ENCODE measurements at regions not wholly inside any gene's neighbourhood (a gene's known extent, or its start where the extent isn't known, plus 50 kb on each side); places are given as distances from the start of the nearest gene placed in this dataset.

DNA sequence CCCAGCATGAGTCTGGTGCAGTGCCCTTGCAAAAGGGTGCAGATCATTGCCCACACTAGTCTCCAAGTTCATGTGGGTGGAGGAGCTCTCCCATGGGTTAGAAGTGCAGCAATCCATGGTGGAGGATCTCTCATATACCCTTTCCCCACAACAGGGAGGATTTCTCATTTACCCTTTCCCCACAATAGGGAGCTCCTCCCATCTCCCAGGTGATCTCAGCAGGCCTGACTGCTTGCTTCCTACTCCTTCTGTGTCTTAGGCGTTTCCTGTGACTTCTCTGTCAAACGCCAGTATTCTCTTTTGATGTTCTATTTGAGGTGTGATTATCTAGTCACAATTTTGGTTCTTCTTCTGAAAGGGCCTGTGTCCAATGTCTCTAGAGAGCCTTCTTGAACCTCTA lies 133.8 kb upstream of the RFX3 start:
- no peak overlapping the region for H3K4ac ChIP-seq (ENCODE audit: low read depth, low read length)
- no peaks in the 10 kb centered on the region for H3K9me3 ChIP-seq (ENCODE audit: control insufficient read depth, low read depth, low read length)
- TF ChIP-seq, protein P1, sequence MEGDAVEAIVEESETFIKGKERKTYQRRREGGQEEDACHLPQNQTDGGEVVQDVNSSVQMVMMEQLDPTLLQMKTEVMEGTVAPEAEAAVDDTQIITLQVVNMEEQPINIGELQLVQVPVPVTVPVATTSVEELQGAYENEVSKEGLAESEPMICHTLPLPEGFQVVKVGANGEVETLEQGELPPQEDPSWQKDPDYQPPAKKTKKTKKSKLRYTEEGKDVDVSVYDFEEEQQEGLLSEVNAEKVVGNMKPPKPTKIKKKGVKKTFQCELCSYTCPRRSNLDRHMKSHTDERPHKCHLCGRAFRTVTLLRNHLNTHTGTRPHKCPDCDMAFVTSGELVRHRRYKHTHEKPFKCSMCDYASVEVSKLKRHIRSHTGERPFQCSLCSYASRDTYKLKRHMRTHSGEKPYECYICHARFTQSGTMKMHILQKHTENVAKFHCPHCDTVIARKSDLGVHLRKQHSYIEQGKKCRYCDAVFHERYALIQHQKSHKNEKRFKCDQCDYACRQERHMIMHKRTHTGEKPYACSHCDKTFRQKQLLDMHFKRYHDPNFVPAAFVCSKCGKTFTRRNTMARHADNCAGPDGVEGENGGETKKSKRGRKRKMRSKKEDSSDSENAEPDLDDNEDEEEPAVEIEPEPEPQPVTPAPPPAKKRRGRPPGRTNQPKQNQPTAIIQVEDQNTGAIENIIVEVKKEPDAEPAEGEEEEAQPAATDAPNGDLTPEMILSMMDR (conservative IDR thresholded peaks at IDR 0.05): no peak
- H3K9ac ChIP-seq (ENCODE audit: extremely low read depth, insufficient read length, low read length): no peak overlapping the region
- H3K4me1 ChIP-seq (ENCODE audit: insufficient read depth, low read length): no peaks in the 10 kb centered on the region; the same call in 1 of the 2 replicates
- H2BK5ac ChIP-seq (ENCODE audit: insufficient read length, low read length): no peak overlapping the region
- H2BK12ac ChIP-seq (ENCODE audit: insufficient read length, low read depth, low read length): no peak overlapping the region
- H2AFZ ChIP-seq (ENCODE audit: low read length): no peak overlapping the region
- H3K79me1 ChIP-seq (ENCODE audit: insufficient read depth, low read depth, low read length, poor library complexity, severe bottlenecking): no peaks in the 10 kb centered on the region
- H3K9me3 Mint-ChIP-seq: no peaks in the 10 kb centered on the region; a peak in 1 of 5 replicates
- DNase-seq: no peak
- H3K27me3 ChIP-seq (ENCODE audit: insufficient read depth, low read length): no peaks in the 10 kb centered on the region
- no peaks in the 10 kb centered on the region for H3K79me2 ChIP-seq (ENCODE audit: insufficient read depth, low read length)
- H3T11ph ChIP-seq (ENCODE audit: low read length): no peak overlapping the region
- no peaks in the 10 kb centered on the region for H3K36me3 Mint-ChIP-seq (ENCODE audit: insufficient read depth in 1 of 3, low read depth in 3 of 3)
- no CpG with 5 or more reads among the region's 2 CpGs for WGBS (ENCODE audit: extremely low coverage, insufficient read length, low lambda C conversion rate)
- no peak overlapping the region for H3K27ac ChIP-seq (ENCODE audit: insufficient read length, low read depth, low read length)
- no peak overlapping the region for H4K5ac ChIP-seq (ENCODE audit: insufficient read length, low read depth, low read length)
- H3K23ac ChIP-seq (ENCODE audit: insufficient read length, low read depth, low read length): no peak overlapping the region
- H3K23me2 ChIP-seq (ENCODE audit: insufficient read length, low read depth, low read length, poor library complexity, severe bottlenecking): no peaks in the 10 kb centered on the region
- H3K18ac ChIP-seq (ENCODE audit: insufficient read length, low read depth, low read length): no peak overlapping the region
- no peak overlapping the region for H3K14ac ChIP-seq (ENCODE audit: insufficient read depth, low read length)
- H4K91ac ChIP-seq (ENCODE audit: insufficient read length, low read depth, low read length): no peak overlapping the region
- no peaks in the 10 kb centered on the region for H3K27me3 Mint-ChIP-seq (ENCODE audit: low read depth)
- no peak overlapping the region for H3K4me3 Mint-ChIP-seq
- no peak overlapping the region for H4K8ac ChIP-seq (replicated peaks; ENCODE audit: insufficient read length, low read depth, low read length)
- no peak overlapping the region for H2BK20ac ChIP-seq (ENCODE audit: low read depth, low read length, poor library complexity, severe bottlenecking)
- H3K4me2 ChIP-seq (ENCODE audit: insufficient read depth, insufficient read length, low read length): no peak overlapping the region
- no peak overlapping the region for H2AK5ac ChIP-seq (ENCODE audit: insufficient read length, low read length)
- H3K4me1 Mint-ChIP-seq: peaks cover 12 to 18% of the 10 kb centered on the region in 2 experiments
- H3K27ac Mint-ChIP-seq: no peak overlapping the region
- H4K20me1 ChIP-seq (ENCODE audit: control insufficient read depth, insufficient read depth, insufficient read length): no peaks in the 10 kb centered on the region
- no peak overlapping the region for H2BK120ac ChIP-seq (ENCODE audit: low read depth, low read length, poor library complexity, severe bottlenecking)
- H2BK15ac ChIP-seq (ENCODE audit: low read depth, low read length): no peak overlapping the region
- no peak overlapping the region for H3K56ac ChIP-seq (ENCODE audit: insufficient read length, low read depth, low read length)

Measured in H9 (cell line).